Neural cell (in vitro differentiated cells): ENCODE measurements at regions not wholly inside any gene's neighbourhood (a gene's known extent, or its start where the extent isn't known, plus 50 kb on each side); places are given as distances from the start of the nearest gene placed in this dataset.

ENCODE experiments used
- H2AFZ ChIP-seq: fragments of 200-600, 300-800 bp; sonication (generic), shearing (Covaris generic); 2 replicates; pipeline ENCODE4 v1.6.0; 2014; ENCODE audit warnings: low read depth, mild to moderate bottlenecking, antibody characterized with exemption, low read length, moderate library complexity
- H3F3A ChIP-seq: fragments of 200-600 bp; shearing (Covaris generic); 2 replicates; pipeline ENCODE4 v1.6.1; 2016; ENCODE audit warnings: mild to moderate bottlenecking, moderate library complexity, mixed read lengths, antibody characterized with exemption, low read length; ENCODE audit not compliant: insufficient read depth, poor library complexity, severe bottlenecking
- H3K27ac ChIP-seq: fragments of 200-600, 300-800 bp; sonication (generic), shearing (Covaris generic); 2 replicates; pipeline ENCODE4 v1.5.1; 2014; ENCODE audit warnings: mild to moderate bottlenecking, low read length, moderate library complexity
- H3K27me3 ChIP-seq: fragments of 300-800, 200-600 bp; sonication (generic), shearing (Covaris generic); 2 replicates; pipeline ENCODE4 v1.6.0; 2014; ENCODE audit warnings: mild to moderate bottlenecking, low read depth, low read length, moderate library complexity; ENCODE audit not compliant: insufficient read depth
- H3K36me3 ChIP-seq: fragments of 300-800, 200-600 bp; sonication (generic), shearing (Covaris generic); 2 replicates; pipeline ENCODE4 v1.5.1; 2014; ENCODE audit warnings: mild to moderate bottlenecking, antibody characterized with exemption, low read length, moderate library complexity; ENCODE audit not compliant: insufficient read depth
- H3K4me2 ChIP-seq: fragments of 300-800, 200-600 bp; sonication (generic), shearing (Covaris generic); 2 replicates; pipeline ENCODE4 v1.6.0; 2014; ENCODE audit warnings: mild to moderate bottlenecking, low read length
- H3K4me3 ChIP-seq: fragments of 300-800, 200-600 bp; sonication (generic), shearing (Covaris generic); 2 replicates; pipeline ENCODE4 v1.5.1; 2014; ENCODE audit warnings: mild to moderate bottlenecking, low read length, moderate library complexity
- H3K79me2 ChIP-seq: fragments of 200-600 bp; shearing (Covaris generic); replicated peaks from 2 replicates; pipeline ENCODE4 v1.6.0; 2014; ENCODE audit warnings: mild to moderate bottlenecking, low read length, moderate library complexity; ENCODE audit not compliant: insufficient read depth
- H3K9ac ChIP-seq: fragments of 300-800, 200-600 bp; sonication (generic), shearing (Covaris generic); 2 replicates; pipeline ENCODE4 v1.6.1; 2016; ENCODE audit warnings: mild to moderate bottlenecking, low read length, mixed read lengths
- H3K9me2 ChIP-seq: fragments of 200-600 bp; shearing (Covaris generic); 2 replicates; pipeline ENCODE4 v1.6.1; 2016; ENCODE audit warnings: mild to moderate bottlenecking, low read length, mixed read lengths; ENCODE audit not compliant: insufficient read depth
- H3K9me3 ChIP-seq: fragments of 200-600, 300-800 bp; sonication (generic), shearing (Covaris generic); 2 replicates; pipeline ENCODE4 v1.6.1; 2016; ENCODE audit warnings: mild to moderate bottlenecking, mixed run types, low read length, moderate library complexity, mixed read lengths
- H4K20me1 ChIP-seq: fragments of 200-600 bp; shearing (Covaris generic); 2 replicates; pipeline ENCODE4 v1.6.1; 2016; ENCODE audit warnings: mild to moderate bottlenecking, mixed run types; ENCODE audit not compliant: insufficient read depth
- EP300 ChIP-seq: fragments of 450-650 bp; conservative IDR thresholded peaks from 2 replicates; pipeline ENCODE4 v1.6.1; 2014; ENCODE audit warnings: antibody characterized with exemption, mild to moderate bottlenecking, moderate library complexity; ENCODE audit not compliant: poor library complexity, severe bottlenecking
- EZH2 ChIP-seq: fragments of 200-600, 300-800 bp; shearing (Covaris generic), sonication (generic); IDR thresholded peaks from 2 replicates; pipeline ENCODE4 v1.6.1; 2014; ENCODE audit warnings: antibody characterized with exemption, low read length, borderline replicate concordance, mild to moderate bottlenecking; ENCODE audit not compliant: insufficient read depth, poor library complexity, severe bottlenecking
- MXI1 ChIP-seq: fragments of 450-650 bp; conservative IDR thresholded peaks from 2 replicates; pipeline ENCODE4 v1.6.1; 2014; ENCODE audit warnings: antibody characterized with exemption, mild to moderate bottlenecking; ENCODE audit not compliant: poor library complexity, severe bottlenecking
- POLR2AphosphoS5 ChIP-seq: IDR thresholded peaks from 2 replicates; pipeline ENCODE4 v1.6.1; 2012
- RAD21 ChIP-seq: fragments of 450-650 bp; conservative IDR thresholded peaks from 2 replicates; pipeline ENCODE4 v1.6.1; 2014; ENCODE audit warnings: antibody characterized with exemption, mild to moderate bottlenecking, moderate library complexity
- REST ChIP-seq: IDR thresholded peaks from 2 replicates; pipeline ENCODE4 v1.6.1; 2012; ENCODE audit warnings: borderline replicate concordance
- SMC3 ChIP-seq: fragments of 450-650 bp; conservative IDR thresholded peaks from 2 replicates; pipeline ENCODE4 v1.6.1; 2014; ENCODE audit warnings: antibody characterized with exemption, mild to moderate bottlenecking, moderate library complexity; ENCODE audit not compliant: poor library complexity
- TAF1 ChIP-seq: IDR thresholded peaks from 2 replicates; pipeline ENCODE4 v1.6.1; 2012; ENCODE audit warnings: low read depth
- TF ChIP-seq, protein P1 (sequence below): fragments of 450-650 bp; IDR thresholded peaks from 2 replicates; pipeline ENCODE4 v1.5.1; 2014; ENCODE audit warnings: antibody characterized with exemption, mild to moderate bottlenecking, moderate library complexity; ENCODE audit not compliant: poor library complexity, severe bottlenecking

DNA sequence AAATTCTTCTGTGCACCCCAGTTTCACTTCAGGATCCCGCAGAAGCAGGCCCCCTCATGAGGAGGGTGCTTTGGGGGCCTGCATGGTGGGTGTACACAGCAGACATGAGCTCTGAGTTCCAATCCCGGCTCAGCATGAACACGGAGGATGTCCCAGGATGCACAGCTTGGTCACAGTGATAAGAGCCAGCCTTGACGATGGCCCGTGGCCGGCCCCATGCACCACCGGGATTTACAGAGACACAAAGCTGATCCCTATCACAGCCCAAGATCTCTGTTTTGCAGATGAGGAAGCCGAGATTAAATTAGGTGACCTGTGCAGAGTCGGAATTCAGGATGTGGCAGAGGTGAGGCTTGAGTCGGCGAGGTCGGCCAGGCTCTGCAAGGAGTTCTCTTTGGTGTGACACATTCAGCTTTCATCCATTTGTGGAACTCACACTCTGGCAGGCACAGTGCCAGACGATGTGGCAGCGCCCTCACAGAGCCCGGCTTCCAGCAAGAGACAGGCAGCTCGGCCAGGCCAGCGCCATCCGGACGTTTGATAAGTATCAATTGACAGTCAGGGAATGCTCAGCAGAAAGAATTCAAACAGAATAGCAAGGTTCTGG lies 456.3 kb upstream of the MYT1L start:
- TF ChIP-seq EP300 (no peak), POLR2AphosphoS5 (no peak), REST (no peak), SMC3 (no peak), TAF1 (no peak), RAD21 (no peak), MXI1 (no peak), EZH2 (no peak)
- TF ChIP-seq, protein P1, sequence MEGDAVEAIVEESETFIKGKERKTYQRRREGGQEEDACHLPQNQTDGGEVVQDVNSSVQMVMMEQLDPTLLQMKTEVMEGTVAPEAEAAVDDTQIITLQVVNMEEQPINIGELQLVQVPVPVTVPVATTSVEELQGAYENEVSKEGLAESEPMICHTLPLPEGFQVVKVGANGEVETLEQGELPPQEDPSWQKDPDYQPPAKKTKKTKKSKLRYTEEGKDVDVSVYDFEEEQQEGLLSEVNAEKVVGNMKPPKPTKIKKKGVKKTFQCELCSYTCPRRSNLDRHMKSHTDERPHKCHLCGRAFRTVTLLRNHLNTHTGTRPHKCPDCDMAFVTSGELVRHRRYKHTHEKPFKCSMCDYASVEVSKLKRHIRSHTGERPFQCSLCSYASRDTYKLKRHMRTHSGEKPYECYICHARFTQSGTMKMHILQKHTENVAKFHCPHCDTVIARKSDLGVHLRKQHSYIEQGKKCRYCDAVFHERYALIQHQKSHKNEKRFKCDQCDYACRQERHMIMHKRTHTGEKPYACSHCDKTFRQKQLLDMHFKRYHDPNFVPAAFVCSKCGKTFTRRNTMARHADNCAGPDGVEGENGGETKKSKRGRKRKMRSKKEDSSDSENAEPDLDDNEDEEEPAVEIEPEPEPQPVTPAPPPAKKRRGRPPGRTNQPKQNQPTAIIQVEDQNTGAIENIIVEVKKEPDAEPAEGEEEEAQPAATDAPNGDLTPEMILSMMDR, result no peak
- H3K27me3 ChIP-seq, result no peaks in the 10 kb centered on the region
- no peaks in the 10 kb centered on the region for H3K79me2 ChIP-seq
- no peaks in the 10 kb centered on the region for H3F3A ChIP-seq
- H3K27ac ChIP-seq, result no peak overlapping the region
- H4K20me1 ChIP-seq, result no peaks in the 10 kb centered on the region
- no peak overlapping the region for H3K9ac ChIP-seq
- H3K4me2 ChIP-seq, result no peak overlapping the region
- no peaks in the 10 kb centered on the region for H3K36me3 ChIP-seq
- no peak overlapping the region for H2AFZ ChIP-seq
- no peaks in the 10 kb centered on the region for H3K9me3 ChIP-seq
- no peak overlapping the region for H3K4me3 ChIP-seq
- no peaks in the 10 kb centered on the region for H3K9me2 ChIP-seq

DNA sequence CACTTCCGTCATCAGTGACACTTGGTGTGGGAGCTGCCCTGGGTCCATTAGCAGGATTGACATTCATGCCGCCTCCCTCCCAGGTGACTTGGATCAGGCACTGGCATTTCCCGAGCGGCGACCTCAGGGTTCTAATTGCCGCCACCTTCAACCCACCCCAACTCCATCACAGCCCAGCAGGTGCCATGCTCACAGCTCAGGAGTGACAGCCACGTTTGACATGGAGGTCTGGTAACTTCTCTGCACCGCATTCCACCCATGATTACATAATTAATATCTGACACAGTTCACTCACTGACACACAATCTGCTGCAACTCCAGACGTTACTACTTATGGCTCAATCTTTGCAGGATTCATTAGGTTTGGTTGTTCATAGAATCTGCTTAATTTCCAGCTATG lies 450.9 kb upstream of the MYT1L start:
- H3K27me3 ChIP-seq, result no peaks in the 10 kb centered on the region
- H3K27ac ChIP-seq, result peak overlapping the region; percentile 88

More for the DNA sequence above, 450.9 kb upstream of the MYT1L start:
- H3K9ac ChIP-seq, result peak overlapping the region; percentile 55
- H4K20me1 ChIP-seq, result no peaks in the 10 kb centered on the region
- TF ChIP-seq TAF1, result no peak
- TF ChIP-seq, protein P1, result no peak
- TF ChIP-seq POLR2AphosphoS5, result peak; percentile 69
- no peak for TF ChIP-seq MXI1
- TF ChIP-seq EP300, result peak; percentile 95
- no peak for TF ChIP-seq REST
- no peak for TF ChIP-seq EZH2
- peak; percentile 35 for TF ChIP-seq RAD21
- TF ChIP-seq SMC3, result peak; percentile 39
- no peaks in the 10 kb centered on the region for H3K9me3 ChIP-seq
- peak overlapping the region; percentile 41 for H3K4me2 ChIP-seq
- H2AFZ ChIP-seq, result no peak overlapping the region
- no peaks in the 10 kb centered on the region for H3K79me2 ChIP-seq
- no peaks in the 10 kb centered on the region for H3K9me2 ChIP-seq
- H3K36me3 ChIP-seq, result no peaks in the 10 kb centered on the region
- H3K4me3 ChIP-seq, result peak overlapping the region; percentile 44
- H3F3A ChIP-seq, result no peaks in the 10 kb centered on the region
